ENCODE measurements at regions not wholly inside any gene's neighbourhood (a gene's known extent, or its start where the extent isn't known, plus 50 kb on each side); places are given as distances from the start of the nearest gene placed in this dataset.

DNA sequence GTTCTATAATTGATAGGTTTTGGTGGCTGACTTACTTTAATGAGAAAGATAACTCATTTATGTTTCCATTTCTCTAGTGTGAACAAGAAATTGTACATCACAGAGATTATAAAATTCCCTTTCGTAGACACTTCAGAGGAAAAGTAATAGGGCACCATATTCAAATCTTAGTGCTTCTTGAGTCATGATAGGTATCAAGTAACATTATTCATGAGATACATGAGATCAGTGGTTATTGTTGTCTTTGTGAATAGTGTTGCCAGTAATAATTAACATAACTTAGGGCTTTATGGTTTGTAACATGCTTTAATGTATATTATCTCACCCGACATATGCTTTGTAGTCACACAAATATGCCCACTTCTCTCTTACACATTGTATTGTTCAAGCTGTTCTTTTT, 73.7 kb upstream of the IL15 start:
- FAIRE-seq (no peak), DNase-seq (ENCODE audit: low read depth, low spot score) (no peak)
- Histone ChIP-seq H3K4me1 (ENCODE audit: control insufficient read depth, extremely low read depth, insufficient read depth, low read length) (no peaks in the 10 kb centered on the region), H3K36me3 (ENCODE audit: control insufficient read depth in 2 of 2, extremely low read depth in 1 of 2, insufficient read depth in 2 of 2, low read length in 2 of 2) (no peaks in the 10 kb centered on the region), H3K9ac (replicated peaks; ENCODE audit: extremely low read depth, insufficient read depth, low read length) (no peak overlapping the region), H2AFZ (ENCODE audit: low read depth, low read length) (no peak overlapping the region), H3K27me3 (ENCODE audit: control insufficient read depth in 2 of 2, insufficient read depth in 2 of 2, low read length in 2 of 2) (no peaks in the 10 kb centered on the region), H4K20me1 (replicated peaks; ENCODE audit: control insufficient read depth, extremely low read depth, insufficient read depth, low read length) (no peaks in the 10 kb centered on the region), H3K9me3 (replicated peaks; ENCODE audit: control insufficient read depth, insufficient read depth, low read length) (no peaks in the 10 kb centered on the region), H3K4me3 (replicated peaks in 1 of 3; ENCODE audit: insufficient read depth in 1 of 3, low read depth in 1 of 3, low read length in 3 of 3) (no peak overlapping the region), H3K79me2 (ENCODE audit: control insufficient read depth, insufficient read depth, low read length) (no peaks in the 10 kb centered on the region), H3K27ac (ENCODE audit: insufficient read depth, low read depth, low read length) (no peak overlapping the region), H3K4me2 (ENCODE audit: insufficient read depth, low read length) (no peak overlapping the region), H3K9me1 (replicated peaks; ENCODE audit: control insufficient read depth, extremely low read depth, insufficient read depth, low read length) (no peaks in the 10 kb centered on the region)
- ChIA-PET CTCF (no interaction called here), POLR2A (no interaction called here)
- dilution Hi-C loops (cut with MboI; ENCODE audit: extremely low pct_ligation_motif_present, low sequenced_read_pairs) (no loop called here), intact Hi-C loops (cut with micrococcal nuclease) (no loop called here)
- TF ChIP-seq FOS (IDR thresholded peaks at IDR 0.05; ENCODE audit: borderline replicate concordance, insufficient read depth, low read length) (no peak), POLR2AphosphoS5 (IDR thresholded peaks at IDR 0.05; ENCODE audit: insufficient read depth, low read depth, low read length) (no peak), JUN (IDR thresholded peaks at IDR 0.05; ENCODE audit: borderline replicate concordance, insufficient read depth, insufficient read length, low read depth) (no peak), GATA2 (IDR thresholded peaks at IDR 0.05; ENCODE audit: insufficient read depth, insufficient read length, low read depth, low read length) (no peak), EZH2 (IDR thresholded peaks at IDR 0.05; ENCODE audit: borderline replicate concordance, low read depth, low read length, severe bottlenecking) (no peak), POLR2A (IDR thresholded peaks at IDR 0.05; ENCODE audit: low read depth, low read length) (no peak), MYC (IDR thresholded peaks at IDR 0.05; ENCODE audit: low read depth, low read length) (no peak)
- TF ChIP-seq, protein P1, sequence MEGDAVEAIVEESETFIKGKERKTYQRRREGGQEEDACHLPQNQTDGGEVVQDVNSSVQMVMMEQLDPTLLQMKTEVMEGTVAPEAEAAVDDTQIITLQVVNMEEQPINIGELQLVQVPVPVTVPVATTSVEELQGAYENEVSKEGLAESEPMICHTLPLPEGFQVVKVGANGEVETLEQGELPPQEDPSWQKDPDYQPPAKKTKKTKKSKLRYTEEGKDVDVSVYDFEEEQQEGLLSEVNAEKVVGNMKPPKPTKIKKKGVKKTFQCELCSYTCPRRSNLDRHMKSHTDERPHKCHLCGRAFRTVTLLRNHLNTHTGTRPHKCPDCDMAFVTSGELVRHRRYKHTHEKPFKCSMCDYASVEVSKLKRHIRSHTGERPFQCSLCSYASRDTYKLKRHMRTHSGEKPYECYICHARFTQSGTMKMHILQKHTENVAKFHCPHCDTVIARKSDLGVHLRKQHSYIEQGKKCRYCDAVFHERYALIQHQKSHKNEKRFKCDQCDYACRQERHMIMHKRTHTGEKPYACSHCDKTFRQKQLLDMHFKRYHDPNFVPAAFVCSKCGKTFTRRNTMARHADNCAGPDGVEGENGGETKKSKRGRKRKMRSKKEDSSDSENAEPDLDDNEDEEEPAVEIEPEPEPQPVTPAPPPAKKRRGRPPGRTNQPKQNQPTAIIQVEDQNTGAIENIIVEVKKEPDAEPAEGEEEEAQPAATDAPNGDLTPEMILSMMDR (IDR thresholded peaks at IDR 0.05; ENCODE audit: extremely low read depth in 1 of 2, insufficient read depth in 1 of 2, low read depth in 1 of 2, low read length in 2 of 2): no peak
- TF ChIP-seq, protein P2, sequence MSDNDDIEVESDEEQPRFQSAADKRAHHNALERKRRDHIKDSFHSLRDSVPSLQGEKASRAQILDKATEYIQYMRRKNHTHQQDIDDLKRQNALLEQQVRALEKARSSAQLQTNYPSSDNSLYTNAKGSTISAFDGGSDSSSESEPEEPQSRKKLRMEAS (IDR thresholded peaks at IDR 0.05; ENCODE audit: insufficient read depth, insufficient read length): no peak
- BruUV-seq (replicated peaks): no TSS peak
